HG03280 (cell line): ENCODE measurements at regions not wholly inside any gene's neighbourhood (a gene's known extent, or its start where the extent isn't known, plus 50 kb on each side); places are given as distances from the start of the nearest gene placed in this dataset.

Source experiments
- ATAC-seq: cut with Tn5 transposase; IDR thresholded peaks from one replicate; pipeline ENCODE4 v1.9.1; 2021; ENCODE audit warnings: mild to moderate bottlenecking, moderate library complexity; ENCODE audit not compliant: unreplicated experiment

DNA sequence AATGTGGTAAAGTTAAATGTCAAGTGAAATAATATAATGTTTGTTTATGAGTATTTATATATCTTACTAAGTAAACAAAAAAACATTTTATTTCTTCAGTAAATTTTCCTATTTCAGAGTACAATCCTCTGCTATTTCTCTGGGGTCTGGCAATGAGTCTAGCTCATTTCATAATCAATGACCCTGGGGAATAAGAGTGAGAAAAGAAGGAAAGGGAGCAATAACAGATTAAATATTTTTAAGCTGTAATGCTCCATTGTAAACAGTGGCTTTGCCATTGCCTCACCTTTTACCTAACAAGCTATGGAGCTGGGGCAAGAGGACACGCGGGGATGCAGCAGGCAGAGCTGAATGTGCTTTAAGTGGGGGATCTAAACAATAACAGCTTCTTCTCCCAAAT, 1071.9 kb downstream of the FLRT2 start:
- ATAC-seq = no peak

- no peak for ATAC-seq
These were observed 1067.3 kb downstream of the FLRT2 start for GRCh38 chr14:86597279-86597678.

- no peak for ATAC-seq
These were observed 1066.1 kb downstream of the FLRT2 start for GRCh38 chr14:86596024-86596423.

DNA sequence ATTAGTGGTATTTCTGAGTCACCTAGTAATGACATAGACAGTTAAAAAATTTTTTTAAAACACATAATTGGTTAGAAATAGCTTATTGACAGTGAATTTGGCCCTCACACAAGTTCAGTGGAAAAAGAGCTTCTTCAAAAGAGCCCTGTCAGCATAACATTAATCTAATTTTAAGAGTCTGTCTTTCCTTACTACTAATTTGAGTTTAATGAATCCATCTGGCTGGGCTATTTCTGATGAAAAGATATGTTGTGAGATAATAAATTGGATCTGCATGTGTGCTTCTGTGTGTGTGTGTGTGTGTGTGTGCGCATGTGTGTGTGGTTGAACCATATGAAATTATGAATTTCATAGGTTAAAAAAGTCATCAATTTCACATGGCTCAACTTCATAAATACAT, 1045.2 kb downstream of the FLRT2 start:
- ATAC-seq = no peak

DNA sequence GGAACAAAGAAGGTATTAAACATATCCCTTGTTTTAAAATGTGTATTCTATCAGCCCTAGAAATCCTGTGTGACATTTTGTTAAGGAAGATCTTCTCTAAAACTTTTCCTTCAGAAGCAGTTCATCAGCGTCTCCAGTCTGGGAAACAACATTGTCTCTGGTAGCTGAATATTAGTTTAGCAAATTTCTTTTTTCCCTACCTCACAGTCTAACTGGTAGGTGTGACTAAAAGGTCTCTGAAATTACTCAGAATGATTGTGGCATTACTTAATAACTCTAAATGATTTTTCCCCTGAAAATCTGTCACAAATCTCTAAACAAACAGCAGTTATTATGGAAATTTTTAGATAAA, 1044.8 kb downstream of the FLRT2 start:
- ATAC-seq = no peak

DNA sequence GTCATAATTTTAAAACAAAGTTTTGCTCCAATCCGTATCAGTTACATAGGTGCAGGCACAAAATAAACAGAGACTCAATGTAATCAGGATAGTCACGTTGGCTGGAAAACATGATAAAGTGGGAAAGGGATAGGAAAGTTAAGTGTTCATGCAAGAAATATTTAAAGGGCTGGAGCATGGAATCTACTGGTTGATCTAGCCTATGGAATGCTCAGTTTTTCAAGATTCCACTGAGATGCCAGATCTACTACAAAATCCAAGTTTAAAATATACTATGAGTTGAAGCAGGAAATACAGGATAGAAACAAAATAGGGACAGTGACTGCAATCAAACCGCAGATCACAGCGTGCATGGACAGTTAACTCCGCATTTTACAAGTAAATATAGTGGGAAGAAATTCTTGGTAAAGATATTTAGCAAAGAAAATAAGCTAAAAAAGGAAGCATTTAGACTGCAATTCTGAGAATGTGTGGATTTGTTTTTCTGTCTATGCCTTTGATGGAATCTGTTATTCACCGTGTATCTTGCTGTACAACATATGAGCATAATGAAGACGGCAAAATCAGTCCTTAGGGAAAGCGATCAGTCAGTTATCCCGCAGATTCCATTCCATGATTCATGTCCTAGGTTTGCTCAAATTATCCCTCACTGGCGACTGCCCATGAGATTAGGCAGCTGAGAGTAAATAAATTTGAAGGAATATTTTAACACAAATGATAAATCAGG, 1044.3 kb downstream of the FLRT2 start:
- ATAC-seq = no peak

DNA sequence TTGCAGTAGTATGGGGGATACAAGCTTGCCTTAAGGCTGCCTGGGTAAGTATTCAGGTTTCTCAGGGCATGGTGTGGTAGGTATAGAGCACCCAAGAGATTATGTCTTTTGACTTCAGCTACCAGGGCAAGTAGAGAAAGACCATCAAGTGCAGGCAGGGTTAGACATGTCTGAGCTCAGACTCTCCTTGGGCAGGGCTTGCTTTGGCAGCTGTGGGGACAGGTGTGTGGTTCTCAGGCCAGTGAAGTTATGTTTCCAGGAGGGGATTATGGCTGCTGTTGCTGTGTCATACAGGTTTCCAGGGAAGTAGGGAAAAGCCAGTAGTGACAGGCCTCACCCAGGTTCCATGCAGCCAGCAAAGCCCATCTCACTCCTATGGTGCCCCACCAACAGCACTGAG, 1040.4 kb downstream of the FLRT2 start:
- no peak for ATAC-seq

DNA sequence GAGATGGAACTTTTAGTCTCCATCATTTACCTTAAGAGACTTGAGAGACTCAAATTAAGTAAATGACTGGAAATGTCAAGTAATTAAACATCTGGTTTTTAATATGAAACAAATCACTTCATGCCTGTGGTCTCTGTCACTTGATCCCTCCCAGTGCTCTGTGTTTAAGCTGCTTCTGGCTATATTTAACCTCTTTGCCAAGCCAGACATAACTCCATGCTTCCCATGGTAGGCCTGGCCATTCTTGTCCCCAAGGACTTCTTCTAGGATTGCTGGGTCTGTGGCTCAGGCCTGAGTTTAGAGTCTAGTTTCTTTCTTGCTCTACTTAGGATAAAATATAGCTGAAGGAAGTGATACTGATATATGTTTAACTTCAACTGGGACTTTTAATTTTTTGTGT, 1013.6 kb downstream of the FLRT2 start:
- no peak for ATAC-seq

- ATAC-seq = no peak
These were observed 1012.0 kb downstream of the FLRT2 start for GRCh38 chr14:86541972-86542371.

DNA sequence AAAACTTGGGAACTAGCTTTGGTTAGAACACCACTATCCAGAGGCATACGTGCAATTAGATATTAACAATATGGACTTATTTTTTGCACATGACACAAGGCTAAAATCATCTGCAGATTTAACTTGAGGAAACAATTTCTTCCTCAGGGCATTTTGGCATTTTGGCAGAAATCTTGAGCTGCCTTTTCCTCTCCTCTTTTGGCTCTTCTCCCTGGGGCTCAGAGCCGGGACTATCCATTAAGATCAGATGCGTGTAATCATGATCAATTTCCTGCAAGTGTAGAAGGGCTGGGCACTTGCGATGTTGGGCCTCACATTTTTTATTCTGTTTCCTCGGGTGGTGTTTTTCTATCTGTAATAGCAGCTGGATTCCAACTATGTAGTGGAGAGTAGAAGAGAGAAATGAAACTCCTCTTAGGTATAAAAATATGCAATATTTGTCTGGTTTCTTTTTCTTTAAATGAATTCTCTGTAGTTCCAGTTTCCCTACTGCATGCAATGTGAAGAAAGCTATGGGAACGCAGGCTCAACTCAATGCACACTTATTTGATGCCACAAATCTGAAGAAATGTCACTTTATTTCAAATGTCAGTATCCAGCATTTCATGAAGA, 1010.8 kb downstream of the FLRT2 start:
- no peak for ATAC-seq

DNA sequence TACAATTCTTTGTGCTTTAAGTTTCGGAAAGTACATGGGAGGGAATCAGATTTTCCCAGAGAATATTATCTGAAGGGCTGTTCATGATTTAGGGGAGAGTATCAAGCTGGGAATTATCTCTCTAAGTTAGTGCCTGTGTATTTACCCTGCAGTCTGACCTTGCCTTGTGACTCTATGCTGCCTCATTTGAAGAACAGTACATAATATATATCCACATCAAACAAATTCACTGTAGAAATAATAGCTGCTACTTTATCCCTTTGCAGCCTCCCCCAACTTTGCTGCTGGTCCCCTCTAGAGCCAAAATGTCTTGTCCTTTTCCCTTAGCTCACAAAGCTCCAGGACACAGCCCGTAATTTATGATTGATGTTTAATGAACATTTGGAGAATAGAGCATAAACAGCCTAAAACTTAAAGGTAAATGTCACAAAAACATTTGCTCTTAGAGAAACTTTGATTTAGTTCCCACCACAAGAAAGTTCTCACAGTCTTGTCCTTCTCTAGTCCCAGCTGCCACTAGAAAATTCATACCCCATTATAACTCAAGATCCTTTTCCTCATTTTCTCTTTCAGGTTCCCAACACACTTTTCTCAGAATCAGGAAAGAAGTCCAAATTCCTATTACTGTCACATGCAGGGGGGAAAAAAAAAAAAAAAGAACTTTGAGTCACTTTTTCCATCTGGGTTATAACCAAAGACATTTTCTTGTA, 1009.6 kb downstream of the FLRT2 start:
- ATAC-seq = no peak

DNA sequence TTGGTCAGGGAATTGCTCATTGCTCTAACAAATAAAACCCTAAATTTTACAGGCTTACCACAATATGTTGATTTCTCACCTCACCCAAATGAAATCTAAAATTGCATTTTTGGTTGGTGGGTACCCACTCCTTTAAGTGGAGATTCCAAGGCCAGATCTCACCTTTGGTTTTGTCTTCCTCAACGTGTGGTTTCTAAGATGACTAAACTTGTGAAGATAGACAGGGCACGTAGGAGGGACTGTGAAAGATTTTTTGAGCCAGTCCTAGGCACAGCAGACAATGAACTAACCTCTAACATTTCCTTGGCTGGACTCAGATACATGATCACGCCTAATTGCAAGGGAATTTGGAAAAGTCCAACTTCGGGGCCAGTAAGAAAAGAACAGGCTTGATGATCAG, 1003.9 kb downstream of the FLRT2 start:
- no peak for ATAC-seq

DNA sequence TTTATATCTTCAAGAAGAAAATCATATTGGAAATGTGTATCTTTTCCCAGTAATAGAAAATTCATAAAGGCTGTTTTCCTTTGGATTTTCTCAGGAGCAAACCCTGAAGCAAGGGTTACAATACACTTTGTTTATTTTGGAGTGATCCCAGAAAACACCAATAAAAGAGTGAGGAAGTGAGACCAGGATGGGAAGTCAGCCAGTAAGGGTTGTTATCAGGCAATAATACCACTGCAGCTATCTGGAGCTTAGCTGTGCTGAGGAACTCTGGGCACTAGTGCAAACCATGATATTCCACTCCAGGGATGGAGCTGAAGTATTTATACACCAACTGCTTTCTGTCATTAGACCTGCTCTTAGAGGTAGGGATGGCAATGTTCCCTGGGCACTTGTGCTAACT, 1002.3 kb downstream of the FLRT2 start:
- no peak for ATAC-seq

DNA sequence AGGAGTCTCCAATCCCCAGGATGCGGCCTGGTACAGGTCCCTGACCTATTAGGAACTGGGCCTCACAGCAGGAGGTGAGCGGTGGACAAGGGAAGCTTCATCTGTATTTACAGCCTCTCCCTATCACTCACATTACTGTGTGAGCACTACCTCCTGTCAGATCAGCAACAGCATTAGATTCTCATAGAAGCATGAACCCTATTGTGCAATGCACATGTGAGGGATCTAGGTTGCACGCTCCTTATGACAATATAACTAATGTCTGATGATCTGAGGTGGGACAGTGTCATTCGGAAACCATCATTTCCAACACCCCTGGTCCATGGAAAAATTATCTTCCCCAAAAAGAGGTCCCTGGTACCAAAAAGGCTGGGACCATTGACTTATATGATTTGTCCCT, 1000.5 kb downstream of the FLRT2 start:
- no peak for ATAC-seq

DNA sequence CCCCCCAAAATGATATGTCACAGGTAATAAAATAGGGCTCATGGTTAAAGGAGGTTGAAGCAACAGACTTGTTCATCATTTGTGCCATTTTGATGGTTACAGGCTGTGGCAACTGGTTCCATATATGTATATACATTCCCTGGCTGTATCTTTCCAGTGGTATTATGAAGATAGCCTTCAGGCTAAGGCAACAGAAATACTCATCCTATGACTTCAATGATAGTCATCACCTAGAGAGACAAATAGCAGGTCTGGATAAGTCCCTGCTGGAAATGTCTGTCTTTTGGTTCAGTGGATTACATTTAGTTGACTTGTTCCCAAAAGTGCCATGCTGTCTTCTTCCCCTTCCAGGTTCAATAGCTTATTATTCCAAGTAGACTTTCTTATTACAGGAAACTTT, 997.4 kb downstream of the FLRT2 start:
- ATAC-seq = no peak

DNA sequence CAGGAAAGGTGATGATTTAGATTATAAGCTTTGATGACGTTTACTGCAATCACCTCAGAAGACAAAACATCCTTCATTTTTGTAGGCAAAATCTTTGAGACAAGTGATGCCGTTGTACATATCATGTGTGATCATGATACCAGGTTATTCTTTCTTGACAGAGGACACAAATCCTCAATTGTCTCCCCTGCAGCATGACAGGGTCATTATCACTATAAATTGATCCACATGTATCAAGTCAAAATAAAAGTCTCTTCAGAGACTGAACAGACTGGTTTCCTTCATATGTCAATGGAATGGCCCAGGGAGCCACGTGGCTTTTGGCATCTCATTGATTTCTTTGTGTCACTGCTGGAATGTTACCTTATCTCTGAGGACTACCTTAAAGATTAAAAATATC, 995.7 kb downstream of the FLRT2 start:
- no peak for ATAC-seq

- ATAC-seq = no peak
These were observed 991.9 kb downstream of the FLRT2 start for GRCh38 chr14:86521843-86522242.

DNA sequence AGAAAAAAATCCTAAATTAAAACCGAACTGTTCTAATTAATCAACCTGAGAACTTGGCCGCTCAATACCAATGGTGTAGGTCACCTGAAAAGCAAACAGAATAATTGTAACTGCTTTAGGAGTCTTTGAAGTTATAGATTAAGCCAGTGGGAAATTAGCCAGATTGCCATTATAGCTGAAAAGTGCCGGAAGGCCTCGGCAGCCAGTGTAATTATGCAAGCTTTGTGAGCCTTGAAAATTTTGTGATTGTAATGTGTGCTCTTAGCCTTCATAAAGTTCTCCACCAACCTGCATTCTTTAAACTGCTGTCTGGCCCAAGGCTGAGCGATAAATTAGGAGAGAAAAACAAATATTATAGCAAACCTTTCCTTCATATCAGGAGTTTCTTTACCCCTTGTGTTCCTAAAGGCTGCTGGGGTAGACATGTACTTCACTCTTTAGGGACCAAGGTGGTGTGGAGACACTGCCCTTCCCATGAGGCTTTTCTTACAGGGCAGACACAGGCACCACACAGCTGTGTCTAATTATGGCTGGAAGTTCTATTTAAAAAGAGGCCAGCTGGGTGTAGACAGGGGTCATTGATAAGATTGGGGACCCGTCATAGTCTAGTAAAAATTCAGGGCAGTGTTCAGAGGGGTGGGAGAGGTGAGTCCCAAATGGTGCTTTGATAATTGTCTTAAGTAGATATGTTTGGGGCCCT, 991.2 kb downstream of the FLRT2 start:
- ATAC-seq = no peak

DNA sequence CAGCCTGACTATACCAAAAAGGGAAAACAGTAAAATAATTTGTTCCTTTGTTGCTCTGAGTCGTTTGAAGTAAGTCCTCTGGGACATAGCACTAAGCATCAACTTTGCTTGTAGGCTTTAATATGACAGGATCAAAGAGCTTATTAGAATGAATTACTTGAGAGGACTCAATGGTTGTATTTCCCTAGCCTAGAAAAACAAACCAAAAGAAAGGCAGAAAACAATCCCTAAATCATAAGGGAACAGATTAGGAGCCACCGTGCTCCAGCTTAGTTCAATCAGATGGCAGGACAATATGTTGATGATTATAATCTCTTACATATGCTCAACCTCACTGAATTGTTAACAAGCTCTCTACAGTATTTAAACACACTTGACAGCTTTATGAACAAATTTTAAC, 988.4 kb downstream of the FLRT2 start:
- ATAC-seq = no peak

DNA sequence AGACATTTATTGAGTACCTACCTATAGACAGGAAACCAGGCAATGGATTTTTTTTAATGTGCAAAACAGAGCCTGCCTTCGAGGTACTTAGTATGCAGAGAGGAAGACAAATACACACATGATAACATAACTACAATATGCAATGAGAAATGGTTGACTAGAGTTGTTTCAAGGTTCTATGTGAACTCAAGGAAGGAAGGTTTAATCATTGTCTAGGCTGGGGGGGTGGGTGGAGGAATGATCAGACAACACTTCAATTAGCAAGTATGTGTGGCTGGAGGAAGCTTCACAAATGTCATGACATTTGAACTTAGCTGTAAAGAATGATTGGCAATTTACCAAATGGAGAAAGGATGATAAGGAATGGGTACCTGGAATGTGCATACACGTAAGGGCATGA, 985.3 kb downstream of the FLRT2 start:
- ATAC-seq = no peak

- ATAC-seq = no peak
These were observed 983.6 kb downstream of the FLRT2 start for GRCh38 chr14:86513564-86513963.

- no peak for ATAC-seq
These were observed 983.1 kb downstream of the FLRT2 start for GRCh38 chr14:86513056-86513455.
